Astrocyte (in vitro differentiated cells and primary cell): ENCODE measurements at regions not wholly inside any gene's neighbourhood (a gene's known extent, or its start where the extent isn't known, plus 50 kb on each side); places are given as distances from the start of the nearest gene placed in this dataset.

Experiments used
- DNase-seq: peaks from one replicate; pipeline ENCODE4 v3.0.0-alpha.2; 2010; ENCODE audit warnings: low read depth
- FAIRE-seq: peaks from 2 replicates; lab custom pipeline; 2011; peaks lifted over from hg19 to GRCh38; lab: Jason Lieb, UNC
- H2AFZ ChIP-seq: 2 replicates; pipeline ENCODE4 v1.6.0; 2012; ENCODE audit warnings: low read depth, low read length, inconsistent platforms
- H3K27ac ChIP-seq: 2 replicates; pipeline ENCODE4 v1.5.1; 2011; ENCODE audit warnings: low read depth, low read length, inconsistent platforms
- H3K27me3 ChIP-seq: 2 replicates; pipeline ENCODE4 v1.6.0; 2011; ENCODE audit warnings: low read length, inconsistent platforms; ENCODE audit not compliant: insufficient read depth
- H3K36me3 ChIP-seq: 2 replicates; pipeline ENCODE4 v1.5.1; 2011; ENCODE audit warnings: low read length, inconsistent platforms; ENCODE audit not compliant: insufficient read depth
- H3K4me1 ChIP-seq: 2 replicates; pipeline ENCODE4 v1.5.1; 2011; ENCODE audit warnings: low read length, inconsistent platforms; ENCODE audit not compliant: insufficient read depth
- H3K4me2 ChIP-seq: 2 replicates; pipeline ENCODE4 v1.6.0; 2012; ENCODE audit warnings: low read length, inconsistent platforms
- H3K4me3 ChIP-seq: 2 replicates; pipeline ENCODE4 v1.5.1; 2011; ENCODE audit warnings: low read depth, mild to moderate bottlenecking, low read length, inconsistent platforms; ENCODE audit not compliant: insufficient read depth
- H3K79me2 ChIP-seq: 2 replicates; pipeline ENCODE4 v1.6.0; 2012; ENCODE audit warnings: mild to moderate bottlenecking, low read length, inconsistent platforms; ENCODE audit not compliant: insufficient read depth
- H3K9ac ChIP-seq: 2 replicates; pipeline ENCODE4 v1.6.0; 2012; ENCODE audit warnings: mild to moderate bottlenecking, low read length, inconsistent platforms
- H3K9me3 ChIP-seq: 2 replicates; pipeline ENCODE4 v1.5.1; 2012; ENCODE audit warnings: low read depth, mild to moderate bottlenecking, low read length, inconsistent platforms; ENCODE audit not compliant: insufficient read depth
- H4K20me1 ChIP-seq: 2 replicates; pipeline ENCODE4 v1.6.0; 2012; ENCODE audit warnings: low read length, inconsistent platforms; ENCODE audit not compliant: insufficient read depth
- H3K27ac Mint-ChIP-seq: one replicate; pipeline ENCODE4 v1.8.0; 2021; ENCODE audit warnings: mild to moderate bottlenecking, mixed read lengths; ENCODE audit not compliant: unreplicated experiment
- H3K27me3 Mint-ChIP-seq: one replicate; pipeline ENCODE4 v1.8.0; 2021; ENCODE audit warnings: low read depth, mixed read lengths; ENCODE audit not compliant: unreplicated experiment
- H3K36me3 Mint-ChIP-seq: one replicate; pipeline ENCODE4 v1.8.0; 2021; ENCODE audit warnings: low read depth, mixed read lengths; ENCODE audit not compliant: unreplicated experiment
- H3K4me1 Mint-ChIP-seq: one replicate; pipeline ENCODE4 v1.8.0; 2021; ENCODE audit warnings: low read depth, mixed read lengths; ENCODE audit not compliant: unreplicated experiment
- H3K4me3 Mint-ChIP-seq: one replicate; pipeline ENCODE4 v1.8.0; 2021; ENCODE audit warnings: mild to moderate bottlenecking, moderate library complexity, mixed read lengths; ENCODE audit not compliant: unreplicated experiment
- H3K9me3 Mint-ChIP-seq: one replicate; pipeline ENCODE4 v1.8.0; 2021; ENCODE audit warnings: mild to moderate bottlenecking, mixed read lengths; ENCODE audit not compliant: unreplicated experiment
- EZH2 ChIP-seq: IDR thresholded peaks from 2 replicates; pipeline ENCODE4 v1.6.1; 2012; ENCODE audit warnings: mild to moderate bottlenecking, low read length, inconsistent platforms; ENCODE audit not compliant: insufficient read depth
- TF ChIP-seq, protein P1 (sequence below): IDR thresholded peaks from 2 replicates; pipeline ENCODE4 v1.5.1; 2011; ENCODE audit warnings: low read depth, mild to moderate bottlenecking, inconsistent platforms, low read length, moderate library complexity; ENCODE audit not compliant: insufficient read depth

DNA sequence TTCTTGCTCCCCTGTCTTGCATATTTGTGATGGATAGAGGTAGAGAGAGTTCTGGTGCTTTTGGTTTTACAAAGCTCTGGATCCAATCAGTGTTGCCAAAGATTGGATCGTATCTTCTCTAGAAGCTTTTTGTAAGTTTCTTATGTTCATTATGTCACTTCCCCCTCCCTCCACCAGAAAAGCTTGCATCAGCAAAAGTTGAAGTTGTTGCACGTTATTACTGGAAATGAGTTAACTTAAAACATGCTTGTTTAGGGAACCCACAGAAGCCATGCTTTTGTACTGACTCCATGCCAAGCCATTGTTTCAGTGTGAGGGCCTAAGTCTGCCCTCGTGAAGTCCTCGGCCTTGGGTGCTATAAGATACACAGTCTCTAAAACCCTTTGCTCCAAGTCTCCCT lies 186.5 kb downstream of the ERCC6L2 start:
- Mint-ChIP-seq H3K36me3 (no peaks in the 10 kb centered on the region), H3K27ac (peak overlapping the region; percentile 34), H3K4me3 (no peak overlapping the region), H3K9me3 (peaks cover 2% of the 10 kb centered on the region), H3K4me1 (peaks cover 16% of the 10 kb centered on the region), H3K27me3 (peaks cover 2% of the 10 kb centered on the region)
- Histone ChIP-seq H3K9ac (no peak overlapping the region), H3K4me2 (no peak overlapping the region), H3K79me2 (no peaks in the 10 kb centered on the region), H3K4me3 (no peak overlapping the region), H4K20me1 (no peaks in the 10 kb centered on the region), H3K4me1 (no peaks in the 10 kb centered on the region), H3K36me3 (no peaks in the 10 kb centered on the region), H3K27ac (no peak overlapping the region), H3K9me3 (no peaks in the 10 kb centered on the region), H3K27me3 (peaks cover 3% of the 10 kb centered on the region), H2AFZ (no peak overlapping the region)
- DNase-seq (no peak), FAIRE-seq (no peak)
- TF ChIP-seq, protein P1, sequence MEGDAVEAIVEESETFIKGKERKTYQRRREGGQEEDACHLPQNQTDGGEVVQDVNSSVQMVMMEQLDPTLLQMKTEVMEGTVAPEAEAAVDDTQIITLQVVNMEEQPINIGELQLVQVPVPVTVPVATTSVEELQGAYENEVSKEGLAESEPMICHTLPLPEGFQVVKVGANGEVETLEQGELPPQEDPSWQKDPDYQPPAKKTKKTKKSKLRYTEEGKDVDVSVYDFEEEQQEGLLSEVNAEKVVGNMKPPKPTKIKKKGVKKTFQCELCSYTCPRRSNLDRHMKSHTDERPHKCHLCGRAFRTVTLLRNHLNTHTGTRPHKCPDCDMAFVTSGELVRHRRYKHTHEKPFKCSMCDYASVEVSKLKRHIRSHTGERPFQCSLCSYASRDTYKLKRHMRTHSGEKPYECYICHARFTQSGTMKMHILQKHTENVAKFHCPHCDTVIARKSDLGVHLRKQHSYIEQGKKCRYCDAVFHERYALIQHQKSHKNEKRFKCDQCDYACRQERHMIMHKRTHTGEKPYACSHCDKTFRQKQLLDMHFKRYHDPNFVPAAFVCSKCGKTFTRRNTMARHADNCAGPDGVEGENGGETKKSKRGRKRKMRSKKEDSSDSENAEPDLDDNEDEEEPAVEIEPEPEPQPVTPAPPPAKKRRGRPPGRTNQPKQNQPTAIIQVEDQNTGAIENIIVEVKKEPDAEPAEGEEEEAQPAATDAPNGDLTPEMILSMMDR, result no peak
- TF ChIP-seq EZH2, result no peak

DNA sequence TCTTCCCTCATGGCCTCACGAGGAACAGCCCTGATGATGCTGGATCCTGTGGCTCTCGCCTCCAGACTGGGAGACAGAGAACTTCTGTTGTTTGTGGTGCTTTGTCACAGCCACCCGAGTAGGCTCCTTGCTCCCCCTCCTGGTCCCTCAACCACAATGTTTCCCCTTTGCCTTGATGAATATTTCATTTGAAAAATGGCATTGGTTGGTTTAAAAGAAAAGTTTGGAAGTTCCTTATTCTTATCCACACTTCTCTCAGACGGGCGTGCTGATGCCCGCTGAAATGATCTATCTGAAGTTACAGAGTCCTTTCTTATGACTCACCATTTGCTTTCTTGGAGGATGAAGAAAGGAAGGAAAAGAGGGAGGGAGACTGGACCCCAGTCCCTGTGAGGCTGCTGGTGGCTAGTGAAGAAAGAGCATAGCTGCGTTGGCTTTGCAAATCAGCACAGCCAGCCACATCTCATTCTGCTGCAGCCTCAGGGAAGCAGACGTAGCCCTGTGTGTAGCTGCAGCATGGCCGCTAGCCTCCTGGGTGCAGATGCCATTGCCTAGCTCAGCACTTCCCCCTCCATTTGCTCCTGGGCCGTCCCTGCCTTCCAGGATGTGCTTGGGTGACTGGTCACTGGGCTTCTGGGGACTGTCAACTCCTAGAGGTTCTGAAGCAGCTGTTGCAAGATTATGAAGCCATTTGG lies 185.9 kb downstream of the ERCC6L2 start:
- Mint-ChIP-seq H3K27ac (peak overlapping the region; percentile 24), H3K4me1 (peaks cover 16% of the 10 kb centered on the region)
- FAIRE-seq, result no peak

More for the DNA sequence above, 185.9 kb downstream of the ERCC6L2 start:
- Histone ChIP-seq H4K20me1 (no peaks in the 10 kb centered on the region), H3K4me1 (no peaks in the 10 kb centered on the region), H3K9ac (no peak overlapping the region), H3K4me2 (peak overlapping the region; percentile 2), H3K36me3 (no peaks in the 10 kb centered on the region), H3K79me2 (no peaks in the 10 kb centered on the region), H3K27ac (no peak overlapping the region), H3K27me3 (peaks cover 3% of the 10 kb centered on the region), H3K4me3 (no peak overlapping the region), H3K9me3 (no peaks in the 10 kb centered on the region), H2AFZ (no peak overlapping the region)
- peak; percentile 31 for DNase-seq
- TF ChIP-seq EZH2, result no peak
- TF ChIP-seq, protein P1, result peak; percentile 17
- no peak overlapping the region for H3K4me3 Mint-ChIP-seq
- peaks cover 2% of the 10 kb centered on the region for H3K27me3 Mint-ChIP-seq
- peaks cover 2% of the 10 kb centered on the region for H3K9me3 Mint-ChIP-seq
- H3K36me3 Mint-ChIP-seq, result no peaks in the 10 kb centered on the region
